Neuron (in vitro differentiated cells): ENCODE measurements at regions not wholly inside any gene's neighbourhood (a gene's known extent, or its start where the extent isn't known, plus 50 kb on each side); places are given as distances from the start of the nearest gene placed in this dataset.

Source experiments
- H2AFZ ChIP-seq: one replicate; pipeline ENCODE4 v1.6.1; 2013; ENCODE audit warnings: low read depth, mild to moderate bottlenecking, inconsistent platforms, low read length, moderate library complexity
- H3K27me3 ChIP-seq: one replicate; pipeline ENCODE4 v1.6.1; 2013; ENCODE audit warnings: low read length; ENCODE audit not compliant: insufficient read depth
- H3K36me3 ChIP-seq: one replicate; pipeline ENCODE4 v1.6.1; 2013; ENCODE audit warnings: low read length; ENCODE audit not compliant: insufficient read depth
- H3K4me1 ChIP-seq: one replicate; pipeline ENCODE4 v1.6.1; 2013; ENCODE audit warnings: low read length; ENCODE audit not compliant: insufficient read depth
- H3K4me3 ChIP-seq: 2 replicates; pipeline ENCODE4 v1.5.1; 2013; ENCODE audit warnings: mild to moderate bottlenecking, low read length, moderate library complexity
- H3K9me3 ChIP-seq: one replicate; pipeline ENCODE4 v1.6.1; 2013; ENCODE audit warnings: low read length

- Histone ChIP-seq H3K9me3 (no peaks in the 10 kb centered on the region), H2AFZ (peak overlapping the region; percentile 54), H3K36me3 (no peaks in the 10 kb centered on the region), H3K27me3 (no peaks in the 10 kb centered on the region), H3K4me1 (no peaks in the 10 kb centered on the region), H3K4me3 (no peak overlapping the region)
Observed at GRCh38 chr2:123035541-123035940, 989.5 kb upstream of the CNTNAP5 start.

- H3K9me3 ChIP-seq = no peaks in the 10 kb centered on the region
- H3K4me1 ChIP-seq = no peaks in the 10 kb centered on the region
- H3K36me3 ChIP-seq = no peaks in the 10 kb centered on the region
- H3K27me3 ChIP-seq = no peaks in the 10 kb centered on the region
- no peak overlapping the region for H3K4me3 ChIP-seq
- no peak overlapping the region for H2AFZ ChIP-seq
Observed at GRCh38 chr2:123036300-123036699, 988.8 kb upstream of the CNTNAP5 start.

- H2AFZ ChIP-seq = no peak overlapping the region
Observed at GRCh38 chr2:123040506-123040905, 984.6 kb upstream of the CNTNAP5 start.

GRCh38 chr2:123043458-123043857 lies 981.6 kb upstream of the CNTNAP5 start:
- H3K36me3 ChIP-seq = no peaks in the 10 kb centered on the region
- no peak overlapping the region for H2AFZ ChIP-seq
- H3K4me1 ChIP-seq = no peaks in the 10 kb centered on the region
- no peak overlapping the region for H3K4me3 ChIP-seq
- no peaks in the 10 kb centered on the region for H3K27me3 ChIP-seq
- H3K9me3 ChIP-seq = no peaks in the 10 kb centered on the region

More at GRCh38 chr2:123040506-123040905, 984.6 kb upstream of the CNTNAP5 start:
- Histone ChIP-seq H3K4me3 (no peak overlapping the region), H3K36me3 (no peaks in the 10 kb centered on the region), H3K27me3 (no peaks in the 10 kb centered on the region), H3K4me1 (no peaks in the 10 kb centered on the region), H3K9me3 (no peaks in the 10 kb centered on the region)

GRCh38 chr2:123045713-123046112 lies 979.4 kb upstream of the CNTNAP5 start:
- Histone ChIP-seq H3K9me3 (no peaks in the 10 kb centered on the region), H3K27me3 (no peaks in the 10 kb centered on the region), H3K4me1 (no peaks in the 10 kb centered on the region), H2AFZ (no peak overlapping the region), H3K36me3 (no peaks in the 10 kb centered on the region), H3K4me3 (no peak overlapping the region)

GRCh38 chr2:123047186-123047585 lies 977.9 kb upstream of the CNTNAP5 start:
- no peaks in the 10 kb centered on the region for H3K9me3 ChIP-seq
- H2AFZ ChIP-seq = no peak overlapping the region
- H3K4me3 ChIP-seq = no peak overlapping the region
- H3K4me1 ChIP-seq = no peaks in the 10 kb centered on the region
- no peaks in the 10 kb centered on the region for H3K36me3 ChIP-seq
- no peaks in the 10 kb centered on the region for H3K27me3 ChIP-seq

GRCh38 chr2:123051136-123051535 lies 974.0 kb upstream of the CNTNAP5 start:
- no peaks in the 10 kb centered on the region for H3K9me3 ChIP-seq
- no peak overlapping the region for H3K4me3 ChIP-seq
- no peak overlapping the region for H2AFZ ChIP-seq

GRCh38 chr2:123061534-123061933 lies 963.6 kb upstream of the CNTNAP5 start:
- Histone ChIP-seq H3K9me3 (no peaks in the 10 kb centered on the region), H2AFZ (peak overlapping the region; percentile 68), H3K27me3 (no peaks in the 10 kb centered on the region), H3K4me1 (peaks cover 17% of the 10 kb centered on the region), H3K36me3 (no peaks in the 10 kb centered on the region), H3K4me3 (peak overlapping the region; percentile 10)

More at GRCh38 chr2:123051136-123051535, 974.0 kb upstream of the CNTNAP5 start:
- Histone ChIP-seq H3K27me3 (no peaks in the 10 kb centered on the region), H3K4me1 (no peaks in the 10 kb centered on the region), H3K36me3 (no peaks in the 10 kb centered on the region)

- Histone ChIP-seq H3K9me3 (no peaks in the 10 kb centered on the region), H3K4me3 (no peak overlapping the region), H3K4me1 (peaks cover 16% of the 10 kb centered on the region), H3K27me3 (no peaks in the 10 kb centered on the region), H2AFZ (no peak overlapping the region), H3K36me3 (no peaks in the 10 kb centered on the region)
Observed at GRCh38 chr2:123073371-123073770, 951.7 kb upstream of the CNTNAP5 start.

GRCh38 chr2:123073956-123074355 lies 951.1 kb upstream of the CNTNAP5 start:
- Histone ChIP-seq H3K27me3 (no peaks in the 10 kb centered on the region), H3K9me3 (no peaks in the 10 kb centered on the region), H2AFZ (no peak overlapping the region), H3K4me1 (peaks cover 11% of the 10 kb centered on the region), H3K4me3 (no peak overlapping the region), H3K36me3 (no peaks in the 10 kb centered on the region)

GRCh38 chr2:123077101-123077500 lies 948.0 kb upstream of the CNTNAP5 start:
- peak overlapping the region; percentile 26 for H2AFZ ChIP-seq
- no peaks in the 10 kb centered on the region for H3K4me1 ChIP-seq
- H3K4me3 ChIP-seq = no peak overlapping the region
- H3K9me3 ChIP-seq = peaks cover 3% of the 10 kb centered on the region
- no peaks in the 10 kb centered on the region for H3K27me3 ChIP-seq
- no peaks in the 10 kb centered on the region for H3K36me3 ChIP-seq

GRCh38 chr2:123080331-123080730 lies 944.8 kb upstream of the CNTNAP5 start:
- Histone ChIP-seq H3K4me1 (no peaks in the 10 kb centered on the region), H3K27me3 (no peaks in the 10 kb centered on the region), H3K4me3 (no peak overlapping the region), H3K36me3 (no peaks in the 10 kb centered on the region), H2AFZ (no peak overlapping the region), H3K9me3 (peaks cover 3% of the 10 kb centered on the region)

- H3K4me1 ChIP-seq = no peaks in the 10 kb centered on the region
- no peak overlapping the region for H2AFZ ChIP-seq
- H3K27me3 ChIP-seq = no peaks in the 10 kb centered on the region
- no peaks in the 10 kb centered on the region for H3K9me3 ChIP-seq
- H3K4me3 ChIP-seq = no peak overlapping the region
- no peaks in the 10 kb centered on the region for H3K36me3 ChIP-seq
Observed at GRCh38 chr2:123085484-123085883, 939.6 kb upstream of the CNTNAP5 start.

GRCh38 chr2:123086613-123087385 lies 938.3 kb upstream of the CNTNAP5 start:
- Histone ChIP-seq H3K4me1 (no peaks in the 10 kb centered on the region), H3K36me3 (no peaks in the 10 kb centered on the region), H3K27me3 (no peaks in the 10 kb centered on the region), H2AFZ (no peak overlapping the region), H3K9me3 (no peaks in the 10 kb centered on the region), H3K4me3 (no peak overlapping the region)
